ENCODE measurements at regions not wholly inside any gene's neighbourhood (a gene's known extent, or its start where the extent isn't known, plus 50 kb on each side); places are given as distances from the start of the nearest gene placed in this dataset.

DNA sequence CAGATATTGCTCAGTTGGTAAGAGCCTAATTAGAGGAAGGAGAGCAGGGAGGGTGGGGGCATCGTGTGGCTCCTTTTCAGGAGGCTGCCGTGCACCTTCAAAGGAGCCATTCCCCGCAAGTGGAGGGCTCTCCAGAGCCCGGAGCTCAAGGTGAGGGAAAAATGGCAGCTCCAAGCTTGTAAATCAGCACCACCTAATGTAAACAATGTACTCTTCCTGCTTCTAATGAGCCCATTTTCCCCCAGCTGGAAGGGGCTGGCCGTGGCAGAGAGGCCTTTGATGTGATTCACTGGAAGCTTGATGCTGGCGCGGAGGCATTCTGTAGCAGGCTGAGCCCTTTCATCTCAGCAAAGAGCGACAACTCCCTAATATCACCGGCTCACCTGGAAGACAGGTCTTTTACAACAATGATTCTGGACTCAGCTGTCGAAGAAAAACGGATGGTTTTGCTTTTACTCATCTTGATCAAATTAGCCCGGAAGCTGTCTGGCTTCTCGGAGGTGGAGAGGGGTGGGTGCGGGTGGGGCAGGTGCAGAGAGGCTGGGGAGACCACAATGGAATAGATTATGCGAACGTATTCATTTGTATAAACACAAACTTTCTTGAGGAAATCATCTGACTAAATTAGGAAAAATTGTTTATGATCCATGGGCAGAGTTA lies 112.5 kb downstream of the RRAGC start:
- H3K27me3 Mint-ChIP-seq (ENCODE audit: unreplicated experiment): peaks cover 10% of the 10 kb centered on the region
- peaks cover 14% of the 10 kb centered on the region for H3K4me1 Mint-ChIP-seq (ENCODE audit: unreplicated experiment)
- H3K27ac Mint-ChIP-seq (ENCODE audit: unreplicated experiment): no peak overlapping the region
- H3K4me3 Mint-ChIP-seq (ENCODE audit: unreplicated experiment): no peak overlapping the region
- TF ChIP-seq, protein P1, sequence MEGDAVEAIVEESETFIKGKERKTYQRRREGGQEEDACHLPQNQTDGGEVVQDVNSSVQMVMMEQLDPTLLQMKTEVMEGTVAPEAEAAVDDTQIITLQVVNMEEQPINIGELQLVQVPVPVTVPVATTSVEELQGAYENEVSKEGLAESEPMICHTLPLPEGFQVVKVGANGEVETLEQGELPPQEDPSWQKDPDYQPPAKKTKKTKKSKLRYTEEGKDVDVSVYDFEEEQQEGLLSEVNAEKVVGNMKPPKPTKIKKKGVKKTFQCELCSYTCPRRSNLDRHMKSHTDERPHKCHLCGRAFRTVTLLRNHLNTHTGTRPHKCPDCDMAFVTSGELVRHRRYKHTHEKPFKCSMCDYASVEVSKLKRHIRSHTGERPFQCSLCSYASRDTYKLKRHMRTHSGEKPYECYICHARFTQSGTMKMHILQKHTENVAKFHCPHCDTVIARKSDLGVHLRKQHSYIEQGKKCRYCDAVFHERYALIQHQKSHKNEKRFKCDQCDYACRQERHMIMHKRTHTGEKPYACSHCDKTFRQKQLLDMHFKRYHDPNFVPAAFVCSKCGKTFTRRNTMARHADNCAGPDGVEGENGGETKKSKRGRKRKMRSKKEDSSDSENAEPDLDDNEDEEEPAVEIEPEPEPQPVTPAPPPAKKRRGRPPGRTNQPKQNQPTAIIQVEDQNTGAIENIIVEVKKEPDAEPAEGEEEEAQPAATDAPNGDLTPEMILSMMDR (IDR thresholded peaks at IDR 0.05): no peak
- no peaks in the 10 kb centered on the region for H3K36me3 Mint-ChIP-seq (ENCODE audit: unreplicated experiment)
- DNase-seq (ENCODE audit: extremely low spot score, unreplicated experiment): no peak
- H3K9me3 Mint-ChIP-seq (ENCODE audit: unreplicated experiment): no peaks in the 10 kb centered on the region

GRCh38 chr1:38746402-38746935 lies 113.1 kb downstream of the RRAGC start:
- no peaks in the 10 kb centered on the region for H3K9me3 Mint-ChIP-seq (ENCODE audit: unreplicated experiment)
- DNase-seq (ENCODE audit: extremely low spot score, unreplicated experiment): no peak
- TF ChIP-seq, protein P1 (IDR thresholded peaks at IDR 0.05): no peak
- H3K4me1 Mint-ChIP-seq (ENCODE audit: unreplicated experiment): peaks cover 14% of the 10 kb centered on the region
- H3K27ac Mint-ChIP-seq (ENCODE audit: unreplicated experiment): no peak overlapping the region
- H3K27me3 Mint-ChIP-seq (ENCODE audit: unreplicated experiment): peaks cover 4% of the 10 kb centered on the region
- no peak overlapping the region for H3K4me3 Mint-ChIP-seq (ENCODE audit: unreplicated experiment)
- no peaks in the 10 kb centered on the region for H3K36me3 Mint-ChIP-seq (ENCODE audit: unreplicated experiment)

DNA sequence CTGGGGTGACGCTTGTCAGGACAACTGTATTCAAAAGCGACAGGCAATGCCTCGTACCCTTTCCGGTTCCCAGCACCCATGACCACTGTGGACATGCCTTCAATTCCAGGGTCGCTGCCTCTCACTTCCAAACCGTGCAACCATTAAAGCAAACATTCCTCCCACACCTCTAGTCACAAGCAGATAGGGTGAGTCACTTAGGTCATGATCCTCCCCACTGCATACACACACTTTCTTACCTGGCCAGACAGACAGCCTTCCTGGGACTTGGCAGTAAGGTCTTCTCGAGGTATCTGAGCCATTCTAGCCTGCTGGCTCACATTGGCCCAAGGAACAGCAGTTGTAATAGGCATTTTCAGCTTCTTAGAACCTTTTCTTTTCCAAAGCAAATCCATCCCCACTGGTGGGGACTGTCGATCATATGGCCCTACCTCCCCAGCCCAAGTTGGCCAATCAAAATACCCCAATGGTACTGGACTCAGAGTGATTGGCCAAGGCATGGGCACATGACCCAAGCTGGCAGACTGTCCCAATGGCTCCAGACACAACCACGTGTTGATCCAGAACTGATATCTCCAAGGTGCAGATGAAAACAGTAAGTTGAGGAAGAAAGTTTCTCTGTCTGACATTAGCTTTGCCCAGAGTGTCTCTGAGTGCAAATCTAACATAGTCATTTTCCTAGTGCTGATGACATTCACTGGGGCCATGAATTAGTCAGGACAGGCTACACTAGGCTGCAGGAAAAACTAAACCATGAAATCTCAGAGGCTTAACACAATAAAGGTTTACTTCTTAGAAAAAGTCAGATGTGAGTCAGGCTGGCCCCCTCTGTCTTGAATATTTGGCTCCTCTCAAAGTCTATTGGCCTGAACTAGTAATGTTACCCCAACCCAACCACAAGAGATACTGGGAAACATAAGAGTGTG lies 113.8 kb downstream of the RRAGC start:
- H3K27ac Mint-ChIP-seq (ENCODE audit: unreplicated experiment): no peak overlapping the region
- no peak for DNase-seq (ENCODE audit: extremely low spot score, unreplicated experiment)
- no peak overlapping the region for H3K4me3 Mint-ChIP-seq (ENCODE audit: unreplicated experiment)
- H3K36me3 Mint-ChIP-seq (ENCODE audit: unreplicated experiment): no peaks in the 10 kb centered on the region
- no peaks in the 10 kb centered on the region for H3K9me3 Mint-ChIP-seq (ENCODE audit: unreplicated experiment)
- TF ChIP-seq, protein P1 (IDR thresholded peaks at IDR 0.05): no peak
- peaks cover 3% of the 10 kb centered on the region for H3K27me3 Mint-ChIP-seq (ENCODE audit: unreplicated experiment)
- peaks cover 20% of the 10 kb centered on the region for H3K4me1 Mint-ChIP-seq (ENCODE audit: unreplicated experiment)

GRCh38 chr1:38744452-38745350 lies 114.9 kb downstream of the RRAGC start:
- Mint-ChIP-seq H3K27me3 (ENCODE audit: unreplicated experiment) (no peaks in the 10 kb centered on the region), H3K4me3 (ENCODE audit: unreplicated experiment) (no peak overlapping the region), H3K4me1 (ENCODE audit: unreplicated experiment) (peaks cover 27% of the 10 kb centered on the region), H3K9me3 (ENCODE audit: unreplicated experiment) (no peaks in the 10 kb centered on the region), H3K27ac (ENCODE audit: unreplicated experiment) (no peak overlapping the region), H3K36me3 (ENCODE audit: unreplicated experiment) (no peaks in the 10 kb centered on the region)
- TF ChIP-seq, protein P1 (IDR thresholded peaks at IDR 0.05): no peak
- DNase-seq (ENCODE audit: extremely low spot score, unreplicated experiment): no peak

Data from osteocyte (in vitro differentiated cells).